ENCODE measurements at regions not wholly inside any gene's neighbourhood (a gene's known extent, or its start where the extent isn't known, plus 50 kb on each side); places are given as distances from the start of the nearest gene placed in this dataset.

- TF ChIP-seq ZNF343 (CRISPR knock-in tag; IDR thresholded peaks at IDR 0.05) (no peak), GLMP (CRISPR knock-in tag; IDR thresholded peaks at IDR 0.05; ENCODE audit: borderline replicate concordance) (no peak), NFIB (CRISPR knock-in tag; IDR thresholded peaks at IDR 0.05; ENCODE audit: borderline replicate concordance) (no peak), ZBTB42 (CRISPR knock-in tag; IDR thresholded peaks at IDR 0.05) (no peak), SUZ12 (IDR thresholded peaks at IDR 0.05; ENCODE audit: low read depth, low read length) (no peak), ATF3 (CRISPR knock-in tag; IDR thresholded peaks at IDR 0.05) (no peak), ZMYM3 (CRISPR knock-in tag; IDR thresholded peaks at IDR 0.05) (no peak), ZNF580 (CRISPR knock-in tag; IDR thresholded peaks at IDR 0.05; ENCODE audit: borderline replicate concordance, low read depth) (no peak), MLX (CRISPR knock-in tag; IDR thresholded peaks at IDR 0.05) (no peak)
Observed at GRCh38 chr12:123058980-123059379, 78.5 kb downstream of the ARL6IP4 start (continued).

- 96% methylated on average over 6 of the region's 6 CpGs for WGBS (ENCODE audit: low lambda C conversion rate)
- Histone ChIP-seq H3K27me3 (ENCODE audit: control insufficient read depth in 1 of 2, insufficient read depth in 2 of 2, low read length in 2 of 2) (no peaks in the 10 kb centered on the region), H3K27ac (ENCODE audit: extremely low read length, insufficient read depth, low read length) (no peak overlapping the region), H3K79me2 (ENCODE audit: insufficient read depth, low read length) (no peaks in the 10 kb centered on the region), H3K4me2 (ENCODE audit: low read depth, low read length) (no peak overlapping the region), H3K4me1 (ENCODE audit: insufficient read depth, low read length) (peaks cover 19% of the 10 kb centered on the region), H3K36me3 (replicated peaks in 1 of 2; ENCODE audit: control insufficient read depth in 1 of 2, insufficient read depth in 2 of 2, low read length in 2 of 2) (0 out of 5 replicates have a peak, but pooled peaks cover 0 to 2% of the 10 kb centered on the region in 2 experiments), H3K4me3 (replicated peaks in 1 of 3; ENCODE audit: insufficient read depth in 1 of 3, low read depth in 2 of 3, low read length in 3 of 3) (no peak overlapping the region), H3K9me3 (ENCODE audit: low read length) (no peaks in the 10 kb centered on the region), H4K20me1 (ENCODE audit: insufficient read depth, low read length) (no peaks in the 10 kb centered on the region), H3K9ac (ENCODE audit: insufficient read depth, low read depth, low read length) (no peak overlapping the region), H2AFZ (ENCODE audit: low read length) (no peak overlapping the region)
- intact Hi-C loops (cut with micrococcal nuclease; ENCODE audit: unreplicated experiment) = loop anchor here (2.0 kb wide), 1 partner anchor 40 kb away; no protein-coding TSS in a partner anchor
- in situ Hi-C loops (cut with HindIII; ENCODE audit: extremely low pct_ligation_motif_present, low pct_unique_long_range_greater_than_20kb) = no loop called here
- ATAC-seq = no peak
- ChIA-PET CTCF (ENCODE audit: low intra/inter-chr PET ratio, low total read pairs) (no interaction called here), POLR2A (no interaction called here)
- DNase-seq (ENCODE audit: low spot score) = no peak
- no TSS peak for BruUV-seq (replicated peaks)
- FAIRE-seq = no peak
- TF ChIP-seq E2F2 (CRISPR knock-in tag; IDR thresholded peaks at IDR 0.05; ENCODE audit: borderline replicate concordance) = no peak
- no peak for TF ChIP-seq TBP (CRISPR knock-in tag; IDR thresholded peaks at IDR 0.05)
- no peak for TF ChIP-seq PAWR (CRISPR knock-in tag; IDR thresholded peaks at IDR 0.05; ENCODE audit: borderline replicate concordance)
- TF ChIP-seq ZNF589 (CRISPR knock-in tag; conservative IDR thresholded peaks at IDR 0.05) = no peak
- no peak for TF ChIP-seq ZNF569 (CRISPR knock-in tag; IDR thresholded peaks at IDR 0.05; ENCODE audit: borderline replicate concordance)
- no peak for TF ChIP-seq ZNF546 (CRISPR knock-in tag; conservative IDR thresholded peaks at IDR 0.05)
- TF ChIP-seq DR1 (CRISPR knock-in tag; IDR thresholded peaks at IDR 0.05) = no peak
- TF ChIP-seq IRF2 (CRISPR knock-in tag; IDR thresholded peaks at IDR 0.05) = no peak
- TF ChIP-seq NR0B2 (CRISPR knock-in tag; IDR thresholded peaks at IDR 0.05) = no peak
- no peak for TF ChIP-seq ZEB1 (IDR thresholded peaks at IDR 0.05; ENCODE audit: insufficient replicate concordance, low read depth)
- TF ChIP-seq SCMH1 (CRISPR knock-in tag; IDR thresholded peaks at IDR 0.05; ENCODE audit: borderline replicate concordance) = no peak
- TF ChIP-seq RFXAP (CRISPR knock-in tag; IDR thresholded peaks at IDR 0.05; ENCODE audit: borderline replicate concordance) = no peak
- TF ChIP-seq SNAPC5 (CRISPR knock-in tag; IDR thresholded peaks at IDR 0.05; ENCODE audit: borderline replicate concordance) = no peak
Observed at GRCh38 chr12:123058481-123058880, 78.0 kb downstream of the ARL6IP4 start.

All from HepG2 (cell line).